ENCODE measurements at regions not wholly inside any gene's neighbourhood (a gene's known extent, or its start where the extent isn't known, plus 50 kb on each side); places are given as distances from the start of the nearest gene placed in this dataset.
"Not testable (repeated sequence)": the region's sequence is repeated elsewhere in the genome, so short reads cannot be mapped to it uniquely, and the experiment has no call there.

GRCh38 chr14:19162034-19162706 lies 194.9 kb downstream of the POTEM start:
- H3K4me3 ChIP-seq; H3K4me2 ChIP-seq (ENCODE audit: insufficient read depth, low read length); intact Hi-C loops (cut with micrococcal nuclease); H3K27me3 ChIP-seq (ENCODE audit: control insufficient read depth in 2 of 2, insufficient read depth in 2 of 2, low read length in 2 of 2); POLR2A ChIA-PET; FAIRE-seq; H3K9me1 ChIP-seq (ENCODE audit: control insufficient read depth, insufficient read depth, low read length); BruUV-seq (replicated peaks); H2AFZ ChIP-seq (ENCODE audit: low read depth, low read length); H3K4me1 ChIP-seq (replicated peaks in 1 of 2; ENCODE audit: control insufficient read depth in 2 of 2, insufficient read depth in 2 of 2, low read length in 2 of 2); ATAC-seq; CTCF ChIA-PET (ENCODE audit: low intra/inter-chr PET ratio); H3K9me3 ChIP-seq (replicated peaks; ENCODE audit: control insufficient read depth, insufficient read depth, low read depth, low read length); H3K36me3 ChIP-seq (ENCODE audit: control insufficient read depth, insufficient read depth, low read length); H4K20me1 ChIP-seq (replicated peaks; ENCODE audit: control insufficient read depth, insufficient read depth, low read length); H3K9ac ChIP-seq (ENCODE audit: insufficient read depth in 1 of 2, low read depth in 2 of 2, low read length in 2 of 2); DNase-seq (ENCODE audit: extremely low read depth in 1 of 4, low spot score in 3 of 4); H3K27ac ChIP-seq (ENCODE audit: extremely low read depth, low read depth, low read length); H3K79me2 ChIP-seq (ENCODE audit: control insufficient read depth, insufficient read depth, low read length): not testable (repeated sequence)
- in situ Hi-C loops (cut with MboI) = loop anchor here (5.0 kb wide), 1 partner anchor 75 kb away; no protein-coding TSS in a partner anchor
- 0% methylated on average over 5 of the region's 7 CpGs for WGBS (ENCODE audit: insufficient coverage, low coverage, missing lambda C conversion rate)

- H2AFZ ChIP-seq (ENCODE audit: low read depth, low read length); H3K4me3 ChIP-seq; CTCF ChIA-PET (ENCODE audit: low intra/inter-chr PET ratio); H3K27ac ChIP-seq (ENCODE audit: extremely low read depth, low read depth, low read length); H3K4me2 ChIP-seq (ENCODE audit: insufficient read depth, low read length); H3K27me3 ChIP-seq (ENCODE audit: control insufficient read depth in 2 of 2, insufficient read depth in 2 of 2, low read length in 2 of 2); H3K4me1 ChIP-seq (replicated peaks in 1 of 2; ENCODE audit: control insufficient read depth in 2 of 2, insufficient read depth in 2 of 2, low read length in 2 of 2); H3K9me3 ChIP-seq (replicated peaks; ENCODE audit: control insufficient read depth, insufficient read depth, low read depth, low read length); BruUV-seq (replicated peaks); FAIRE-seq; H3K79me2 ChIP-seq (ENCODE audit: control insufficient read depth, insufficient read depth, low read length); POLR2A ChIA-PET; DNase-seq (ENCODE audit: extremely low read depth in 1 of 4, low spot score in 3 of 4); intact Hi-C loops (cut with micrococcal nuclease); H3K9me1 ChIP-seq (ENCODE audit: control insufficient read depth, insufficient read depth, low read length); ATAC-seq; H3K9ac ChIP-seq (ENCODE audit: insufficient read depth in 1 of 2, low read depth in 2 of 2, low read length in 2 of 2); H3K36me3 ChIP-seq (ENCODE audit: control insufficient read depth, insufficient read depth, low read length); H4K20me1 ChIP-seq (replicated peaks; ENCODE audit: control insufficient read depth, insufficient read depth, low read length): not testable (repeated sequence)
- WGBS (ENCODE audit: insufficient coverage, low coverage, missing lambda C conversion rate) = 13% methylated on average over 2 of the region's 3 CpGs
- in situ Hi-C loops (cut with MboI) = loop anchor here (5.0 kb wide), 1 partner anchor 74 kb away; no protein-coding TSS in a partner anchor
Measured at GRCh38 chr14:19162920-19163319, 195.7 kb downstream of the POTEM start.

GRCh38 chr14:19163891-19164290 lies 196.7 kb downstream of the POTEM start:
- H3K79me2 ChIP-seq (ENCODE audit: control insufficient read depth, insufficient read depth, low read length); H3K4me3 ChIP-seq; BruUV-seq (replicated peaks); ATAC-seq; FAIRE-seq; H3K4me1 ChIP-seq (replicated peaks in 1 of 2; ENCODE audit: control insufficient read depth in 2 of 2, insufficient read depth in 2 of 2, low read length in 2 of 2); DNase-seq (ENCODE audit: extremely low read depth in 1 of 4, low spot score in 3 of 4); H3K27me3 ChIP-seq (ENCODE audit: control insufficient read depth in 2 of 2, insufficient read depth in 2 of 2, low read length in 2 of 2); H4K20me1 ChIP-seq (replicated peaks; ENCODE audit: control insufficient read depth, insufficient read depth, low read length); H3K9me3 ChIP-seq (replicated peaks; ENCODE audit: control insufficient read depth, insufficient read depth, low read depth, low read length); H2AFZ ChIP-seq (ENCODE audit: low read depth, low read length); H3K27ac ChIP-seq (ENCODE audit: extremely low read depth, low read depth, low read length); H3K9me1 ChIP-seq (ENCODE audit: control insufficient read depth, insufficient read depth, low read length); CTCF ChIA-PET (ENCODE audit: low intra/inter-chr PET ratio); H3K9ac ChIP-seq (ENCODE audit: insufficient read depth in 1 of 2, low read depth in 2 of 2, low read length in 2 of 2); POLR2A ChIA-PET; H3K4me2 ChIP-seq (ENCODE audit: insufficient read depth, low read length); H3K36me3 ChIP-seq (ENCODE audit: control insufficient read depth, insufficient read depth, low read length); intact Hi-C loops (cut with micrococcal nuclease): not testable (repeated sequence)
- 4% methylated on average over 2 of the region's 2 CpGs for WGBS (ENCODE audit: insufficient coverage, low coverage, missing lambda C conversion rate)
- in situ Hi-C loops (cut with MboI) = loop anchor here (5.0 kb wide), 1 partner anchor 73 kb away; no protein-coding TSS in a partner anchor

GRCh38 chr14:19164426-19164825 lies 197.2 kb downstream of the POTEM start:
- H3K4me2 ChIP-seq (ENCODE audit: insufficient read depth, low read length); H3K4me1 ChIP-seq (replicated peaks in 1 of 2; ENCODE audit: control insufficient read depth in 2 of 2, insufficient read depth in 2 of 2, low read length in 2 of 2); H3K27me3 ChIP-seq (ENCODE audit: control insufficient read depth in 2 of 2, insufficient read depth in 2 of 2, low read length in 2 of 2); CTCF ChIA-PET (ENCODE audit: low intra/inter-chr PET ratio); H3K9me1 ChIP-seq (ENCODE audit: control insufficient read depth, insufficient read depth, low read length); H3K9ac ChIP-seq (ENCODE audit: insufficient read depth in 1 of 2, low read depth in 2 of 2, low read length in 2 of 2); H3K27ac ChIP-seq (ENCODE audit: extremely low read depth, low read depth, low read length); H3K4me3 ChIP-seq; H4K20me1 ChIP-seq (replicated peaks; ENCODE audit: control insufficient read depth, insufficient read depth, low read length); FAIRE-seq; ATAC-seq; H3K9me3 ChIP-seq (replicated peaks; ENCODE audit: control insufficient read depth, insufficient read depth, low read depth, low read length); H3K79me2 ChIP-seq (ENCODE audit: control insufficient read depth, insufficient read depth, low read length); H3K36me3 ChIP-seq (ENCODE audit: control insufficient read depth, insufficient read depth, low read length); POLR2A ChIA-PET; BruUV-seq (replicated peaks); intact Hi-C loops (cut with micrococcal nuclease); H2AFZ ChIP-seq (ENCODE audit: low read depth, low read length); DNase-seq (ENCODE audit: extremely low read depth in 1 of 4, low spot score in 3 of 4): not testable (repeated sequence)
- WGBS (ENCODE audit: insufficient coverage, low coverage, missing lambda C conversion rate) = no CpG with 5 or more reads among the region's 1 CpG
- in situ Hi-C loops (cut with MboI) = loop anchor here (5.0 kb wide), 1 partner anchor 73 kb away; no protein-coding TSS in a partner anchor
